SK-N-MC (cell line): ENCODE measurements at regions not wholly inside any gene's neighbourhood (a gene's known extent, or its start where the extent isn't known, plus 50 kb on each side); places are given as distances from the start of the nearest gene placed in this dataset.

Source experiments
- DNase-seq: peaks from one replicate; pipeline ENCODE4 v3.0.0-alpha.2; 2011; ENCODE audit warnings: low read depth, low spot score
- H3K27ac ChIP-seq: fragments of 200-600 bp; sonication (generic); 2 replicates; pipeline ENCODE4 v1.5.1; 2016; ENCODE audit warnings: mixed run types
- H3K36me3 ChIP-seq: fragments of 200-600 bp; sonication (generic); 2 replicates; pipeline ENCODE4 v1.6.1; 2017; ENCODE audit warnings: antibody characterized with exemption, low read length, mixed read lengths; ENCODE audit not compliant: insufficient read depth
- H3K4me3 ChIP-seq: fragments of 200-600 bp; sonication (generic); 2 replicates; pipeline ENCODE4 v1.5.1; 2016
- H3K9ac ChIP-seq: fragments of 200-600 bp; sonication (generic); 2 replicates; pipeline ENCODE4 v1.8.0; 2017; ENCODE audit warnings: mixed run types, mixed read lengths; ENCODE audit not compliant: insufficient read length
- H3K9me3 ChIP-seq: fragments of 200-600 bp; sonication (generic); 2 replicates; pipeline ENCODE4 v1.6.1; 2017; ENCODE audit warnings: low read depth, mild to moderate bottlenecking, antibody characterized with exemption, low read length, moderate library complexity, mixed read lengths
- EZH2 ChIP-seq: fragments of 200-600 bp; sonication (generic); IDR thresholded peaks from one replicate; pipeline ENCODE4 v1.6.1; 2017; ENCODE audit warnings: antibody characterized with exemption
- FOXP2 ChIP-seq: optimal IDR thresholded peaks from 2 replicates; pipeline ENCODE3; 2011; ENCODE audit warnings: mild to moderate bottlenecking, moderate library complexity; ENCODE audit not compliant: insufficient read depth; ENCODE audit errors: extremely low read length, control extremely low read depth
- POLR2AphosphoS5 ChIP-seq: IDR thresholded peaks from 2 replicates; pipeline ENCODE4 v1.6.1; 2012; ENCODE audit warnings: mild to moderate bottlenecking, low read depth, low read length, borderline replicate concordance

- TF ChIP-seq POLR2AphosphoS5 (no peak), EZH2 (no peak), FOXP2 (no peak)
Observed at GRCh38 chr2:226234187-226234586, 565.4 kb downstream of the IRS1 start.

GRCh38 chr2:226233388-226233787 lies 566.2 kb downstream of the IRS1 start:
- no peak for DNase-seq
- Histone ChIP-seq H3K36me3 (no peaks in the 10 kb centered on the region), H3K9ac (no peak overlapping the region), H3K4me3 (no peak overlapping the region), H3K9me3 (no peaks in the 10 kb centered on the region), H3K27ac (no peak overlapping the region)
- no peak for TF ChIP-seq POLR2AphosphoS5
- no peak for TF ChIP-seq EZH2
- no peak for TF ChIP-seq FOXP2

More at GRCh38 chr2:226234187-226234586, 565.4 kb downstream of the IRS1 start:
- no peaks in the 10 kb centered on the region for H3K36me3 ChIP-seq
- no peak for DNase-seq
- H3K4me3 ChIP-seq: no peak overlapping the region
- H3K9ac ChIP-seq: no peak overlapping the region
- H3K9me3 ChIP-seq: no peaks in the 10 kb centered on the region
- no peak overlapping the region for H3K27ac ChIP-seq

GRCh38 chr2:226228080-226228479 lies 571.5 kb downstream of the IRS1 start:
- no peak overlapping the region for H3K4me3 ChIP-seq
- H3K9ac ChIP-seq: no peak overlapping the region
- H3K36me3 ChIP-seq: no peaks in the 10 kb centered on the region
- no peak overlapping the region for H3K27ac ChIP-seq
- DNase-seq: no peak
- H3K9me3 ChIP-seq: no peaks in the 10 kb centered on the region
- TF ChIP-seq POLR2AphosphoS5 (no peak), FOXP2 (no peak), EZH2 (no peak)

- Histone ChIP-seq H3K9ac (no peak overlapping the region), H3K36me3 (no peaks in the 10 kb centered on the region), H3K27ac (no peak overlapping the region), H3K9me3 (no peaks in the 10 kb centered on the region), H3K4me3 (no peak overlapping the region)
- TF ChIP-seq FOXP2 (no peak), POLR2AphosphoS5 (no peak), EZH2 (no peak)
- no peak for DNase-seq
Observed at GRCh38 chr2:226227341-226227740, 572.3 kb downstream of the IRS1 start.

- TF ChIP-seq POLR2AphosphoS5: no peak
- TF ChIP-seq FOXP2: no peak
- TF ChIP-seq EZH2: no peak
- no peak for DNase-seq
Observed at GRCh38 chr2:226223704-226224103, 575.9 kb downstream of the IRS1 start.

GRCh38 chr2:226220511-226220910 lies 579.1 kb downstream of the IRS1 start:
- Histone ChIP-seq H3K9me3 (no peaks in the 10 kb centered on the region), H3K9ac (no peak overlapping the region), H3K27ac (no peak overlapping the region), H3K4me3 (no peak overlapping the region), H3K36me3 (no peaks in the 10 kb centered on the region)
- no peak for TF ChIP-seq EZH2
- no peak for TF ChIP-seq POLR2AphosphoS5
- no peak for TF ChIP-seq FOXP2
- DNase-seq: no peak

More at GRCh38 chr2:226223704-226224103, 575.9 kb downstream of the IRS1 start:
- Histone ChIP-seq H3K9ac (no peak overlapping the region), H3K4me3 (no peak overlapping the region), H3K9me3 (no peaks in the 10 kb centered on the region), H3K27ac (no peak overlapping the region), H3K36me3 (no peaks in the 10 kb centered on the region)

- H3K4me3 ChIP-seq: no peak overlapping the region
- DNase-seq: no peak
- H3K9me3 ChIP-seq: no peaks in the 10 kb centered on the region
- no peak overlapping the region for H3K9ac ChIP-seq
- no peaks in the 10 kb centered on the region for H3K36me3 ChIP-seq
- TF ChIP-seq POLR2AphosphoS5 (no peak), FOXP2 (no peak), EZH2 (no peak)
- H3K27ac ChIP-seq: no peak overlapping the region
Observed at GRCh38 chr2:226217191-226217590, 582.4 kb downstream of the IRS1 start.

- H3K27ac ChIP-seq: no peak overlapping the region
- no peaks in the 10 kb centered on the region for H3K9me3 ChIP-seq
- DNase-seq: no peak
- TF ChIP-seq EZH2 (no peak), POLR2AphosphoS5 (no peak), FOXP2 (no peak)
- no peak overlapping the region for H3K4me3 ChIP-seq
- no peak overlapping the region for H3K9ac ChIP-seq
- H3K36me3 ChIP-seq: no peaks in the 10 kb centered on the region
Observed at GRCh38 chr2:226216575-226216974, 583.0 kb downstream of the IRS1 start.

GRCh38 chr2:226215902-226216503 lies 583.6 kb downstream of the IRS1 start:
- no peak for TF ChIP-seq EZH2
- no peak for TF ChIP-seq POLR2AphosphoS5
- TF ChIP-seq FOXP2: no peak
- no peak overlapping the region for H3K9ac ChIP-seq
- peak; percentile 34 for DNase-seq
- H3K27ac ChIP-seq: no peak overlapping the region
- no peaks in the 10 kb centered on the region for H3K36me3 ChIP-seq
- H3K9me3 ChIP-seq: no peaks in the 10 kb centered on the region
- H3K4me3 ChIP-seq: no peak overlapping the region
